ENCODE measurements at regions not wholly inside any gene's neighbourhood (a gene's known extent, or its start where the extent isn't known, plus 50 kb on each side); places are given as distances from the start of the nearest gene placed in this dataset.

- Histone ChIP-seq H3K36me3 (ENCODE audit: control insufficient read depth in 2 of 2, insufficient read depth in 1 of 2, low read length in 2 of 2) (no peaks in the 10 kb centered on the region), H3K9me3 (ENCODE audit: control insufficient read depth, insufficient read depth, low read depth, low read length) (no peaks in the 10 kb centered on the region), H3K4me3 (ENCODE audit: low read depth, low read length) (no peak overlapping the region), H3K27ac (ENCODE audit: extremely low read depth, low read depth, low read length) (no peak overlapping the region), H3K4me1 (ENCODE audit: control insufficient read depth, insufficient read depth, low read length) (no peaks in the 10 kb centered on the region)
- TF ChIP-seq YY1 (tag by site-specific recombination; IDR thresholded peaks at IDR 0.05): no peak
- no peak for TF ChIP-seq SALL2 (tag by site-specific recombination; IDR thresholded peaks at IDR 0.05; ENCODE audit: borderline replicate concordance)
- TF ChIP-seq ZBTB44 (tag by site-specific recombination; IDR thresholded peaks at IDR 0.05): no peak
- no peak for TF ChIP-seq KLF16 (tag by site-specific recombination; IDR thresholded peaks at IDR 0.05)
- TF ChIP-seq OVOL3 (tag by site-specific recombination; IDR thresholded peaks at IDR 0.05): no peak
- ChIA-PET CTCF (interaction anchor here (0.7 kb wide), 1 partner anchor 76 kb away, joined by 6 read pairs; no protein-coding TSS in a partner anchor), POLR2A (no interaction called here)
These were observed 244.0 kb upstream of the GATB start for GRCh38 chr4:152004801-152005200.

GRCh38 chr4:152000518-152000917 is 239.7 kb upstream of the GATB start:
- TF ChIP-seq ZNF626 (tag by site-specific recombination; IDR thresholded peaks at IDR 0.05) (no peak), YY1 (tag by site-specific recombination; IDR thresholded peaks at IDR 0.05) (no peak), ZBTB26 (tag by site-specific recombination; optimal IDR thresholded peaks at IDR 0.05) (no peak), ZNF223 (tag by site-specific recombination; IDR thresholded peaks at IDR 0.05) (no peak), ZNF248 (tag by site-specific recombination; IDR thresholded peaks at IDR 0.05) (no peak), INSM2 (tag by site-specific recombination; IDR thresholded peaks at IDR 0.05) (no peak), ZNF776 (tag by site-specific recombination; IDR thresholded peaks at IDR 0.05; ENCODE audit: borderline replicate concordance) (no peak), ZFHX2 (tag by site-specific recombination; conservative IDR thresholded peaks at IDR 0.05) (no peak), ZNF239 (tag by site-specific recombination; IDR thresholded peaks at IDR 0.05) (no peak), BCL11B (tag by site-specific recombination; IDR thresholded peaks at IDR 0.05; ENCODE audit: low read depth) (no peak), REPIN1 (tag by site-specific recombination; IDR thresholded peaks at IDR 0.05; ENCODE audit: low read depth) (no peak), ZNF791 (tag by site-specific recombination; IDR thresholded peaks at IDR 0.05) (no peak), ZNF843 (tag by site-specific recombination; IDR thresholded peaks at IDR 0.05) (no peak), ZNF529 (tag by site-specific recombination; IDR thresholded peaks at IDR 0.05; ENCODE audit: insufficient replicate concordance) (no peak), ZNF530 (tag by site-specific recombination; IDR thresholded peaks at IDR 0.05; ENCODE audit: low read depth) (no peak)
- H3K36me3 ChIP-seq (ENCODE audit: control insufficient read depth in 2 of 2, insufficient read depth in 1 of 2, low read length in 2 of 2): no peaks in the 10 kb centered on the region
- no peaks in the 10 kb centered on the region for H3K9me3 ChIP-seq (ENCODE audit: control insufficient read depth, insufficient read depth, low read depth, low read length)
- H3K27ac ChIP-seq (ENCODE audit: extremely low read depth, low read depth, low read length): no peak overlapping the region
- no peaks in the 10 kb centered on the region for H3K4me1 ChIP-seq (ENCODE audit: control insufficient read depth, insufficient read depth, low read length)
- POLR2A ChIA-PET: no interaction called here
- no peak overlapping the region for H3K4me3 ChIP-seq (ENCODE audit: low read depth, low read length)
- CTCF ChIA-PET: no interaction called here

GRCh38 chr4:151998723-151999122 is 237.9 kb upstream of the GATB start:
- H3K27ac ChIP-seq (ENCODE audit: extremely low read depth, low read depth, low read length): no peak overlapping the region
- H3K4me1 ChIP-seq (ENCODE audit: control insufficient read depth, insufficient read depth, low read length): no peaks in the 10 kb centered on the region
- POLR2A ChIA-PET: no interaction called here
- TF ChIP-seq TCF7L2 (IDR thresholded peaks at IDR 0.05; ENCODE audit: borderline replicate concordance, low read depth, low read length): no peak
- TF ChIP-seq ZSCAN23 (tag by site-specific recombination; IDR thresholded peaks at IDR 0.05): no peak
- no peak for TF ChIP-seq ZNF404 (tag by site-specific recombination; IDR thresholded peaks at IDR 0.05)
- no peak overlapping the region for H3K4me3 ChIP-seq (ENCODE audit: low read depth, low read length)
- H3K36me3 ChIP-seq (ENCODE audit: control insufficient read depth in 2 of 2, insufficient read depth in 1 of 2, low read length in 2 of 2): no peaks in the 10 kb centered on the region
- H3K9me3 ChIP-seq (ENCODE audit: control insufficient read depth, insufficient read depth, low read depth, low read length): no peaks in the 10 kb centered on the region
- CTCF ChIA-PET: no interaction called here
